HG03558 (cell line): ENCODE measurements at regions not wholly inside any gene's neighbourhood (a gene's known extent, or its start where the extent isn't known, plus 50 kb on each side); places are given as distances from the start of the nearest gene placed in this dataset.

ENCODE experiments used
- ATAC-seq: cut with Tn5 transposase; IDR thresholded peaks from one replicate; pipeline ENCODE4 v1.9.1; 2021; ENCODE audit warnings: moderate number of reproducible peaks; ENCODE audit not compliant: unreplicated experiment; ENCODE audit errors: extremely low read depth

GRCh38 chr9:1400983-1401382 lies 350.8 kb downstream of the DMRT2 start:
- no peak for ATAC-seq

DNA sequence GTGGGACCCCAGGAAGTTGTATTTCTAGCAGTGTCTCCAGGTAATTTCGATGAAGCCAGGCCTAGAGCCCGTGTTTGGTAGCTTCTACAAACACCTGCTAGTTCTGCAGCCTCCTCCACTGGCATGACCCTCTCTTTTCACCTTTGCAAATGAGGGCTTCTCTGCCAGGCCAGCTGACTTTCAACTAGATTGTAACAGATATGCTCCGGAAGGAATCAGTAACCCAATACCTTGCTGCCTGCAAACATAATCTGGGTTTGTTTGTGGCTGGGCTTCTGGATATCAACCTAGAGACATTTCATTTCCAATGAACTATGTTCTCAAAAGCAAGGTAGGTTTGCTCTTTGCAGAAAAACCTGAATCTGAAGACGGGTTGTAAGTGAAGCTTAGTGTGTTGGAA lies 354.8 kb downstream of the DMRT2 start:
- no peak for ATAC-seq

GRCh38 chr9:1411826-1412225 lies 361.7 kb downstream of the DMRT2 start:
- ATAC-seq: no peak

GRCh38 chr9:1414711-1415131 lies 364.6 kb downstream of the DMRT2 start:
- no peak for ATAC-seq

GRCh38 chr9:1415146-1415545 lies 365.0 kb downstream of the DMRT2 start:
- ATAC-seq: no peak

GRCh38 chr9:1416261-1416660 lies 366.1 kb downstream of the DMRT2 start:
- no peak for ATAC-seq

DNA sequence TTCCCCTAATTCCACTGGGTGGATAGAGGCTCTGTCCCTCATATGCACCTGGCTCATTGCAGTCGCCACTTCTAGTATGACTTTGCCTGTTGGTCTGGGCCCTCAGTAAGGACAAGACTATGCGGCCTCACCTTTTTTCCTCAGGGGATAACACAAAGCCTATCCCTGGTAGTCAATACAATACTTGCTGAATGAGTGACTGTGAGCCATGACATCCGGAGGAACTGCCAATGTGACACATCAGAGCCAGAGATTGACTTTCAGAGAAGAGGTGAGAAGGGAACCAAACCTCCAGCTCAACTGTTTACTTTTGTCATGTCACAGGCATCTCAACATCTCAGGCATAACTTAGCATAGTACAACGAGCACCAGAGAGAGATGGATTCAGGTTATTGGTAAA lies 371.3 kb downstream of the DMRT2 start:
- no peak for ATAC-seq

DNA sequence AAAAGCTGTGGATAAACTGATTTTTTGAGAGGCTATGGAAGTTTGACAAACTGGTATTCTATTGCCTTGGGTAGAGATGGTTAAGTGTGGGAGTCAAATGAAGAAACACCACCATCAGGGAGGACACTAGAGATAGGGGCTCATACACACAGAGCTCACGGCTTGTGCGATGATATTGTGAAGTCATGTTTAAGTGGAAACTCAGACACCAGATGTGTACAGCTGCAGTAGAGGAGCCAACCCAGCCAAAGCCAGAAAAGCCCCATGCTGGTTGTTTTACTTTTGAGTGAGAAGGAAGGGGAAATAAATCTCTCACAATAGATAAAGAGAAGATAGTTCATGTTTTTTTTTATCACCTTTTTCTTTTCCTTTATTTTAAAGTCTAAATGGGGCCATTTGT lies 377.7 kb downstream of the DMRT2 start:
- no peak for ATAC-seq

GRCh38 chr9:1429297-1429696 lies 379.1 kb downstream of the DMRT2 start:
- ATAC-seq: no peak

DNA sequence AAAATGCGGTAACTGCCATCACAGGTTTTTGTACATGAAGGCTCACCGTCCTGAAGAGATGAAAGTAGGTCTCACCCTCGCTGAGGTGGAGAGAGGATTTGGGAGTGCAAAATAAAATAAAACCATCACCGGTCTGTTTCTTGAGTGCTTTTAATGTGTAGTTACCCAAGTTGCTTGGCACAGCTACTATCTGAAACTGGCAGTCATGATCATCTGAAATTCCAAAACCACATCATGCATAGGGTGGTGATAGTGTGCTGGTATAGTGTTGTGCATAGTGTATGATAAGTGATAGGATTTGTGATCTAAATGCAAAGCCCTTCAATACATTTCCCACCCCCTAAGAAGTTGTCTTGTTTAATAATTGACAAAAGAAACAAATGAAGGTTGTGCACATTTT lies 381.3 kb downstream of the DMRT2 start:
- no peak for ATAC-seq

DNA sequence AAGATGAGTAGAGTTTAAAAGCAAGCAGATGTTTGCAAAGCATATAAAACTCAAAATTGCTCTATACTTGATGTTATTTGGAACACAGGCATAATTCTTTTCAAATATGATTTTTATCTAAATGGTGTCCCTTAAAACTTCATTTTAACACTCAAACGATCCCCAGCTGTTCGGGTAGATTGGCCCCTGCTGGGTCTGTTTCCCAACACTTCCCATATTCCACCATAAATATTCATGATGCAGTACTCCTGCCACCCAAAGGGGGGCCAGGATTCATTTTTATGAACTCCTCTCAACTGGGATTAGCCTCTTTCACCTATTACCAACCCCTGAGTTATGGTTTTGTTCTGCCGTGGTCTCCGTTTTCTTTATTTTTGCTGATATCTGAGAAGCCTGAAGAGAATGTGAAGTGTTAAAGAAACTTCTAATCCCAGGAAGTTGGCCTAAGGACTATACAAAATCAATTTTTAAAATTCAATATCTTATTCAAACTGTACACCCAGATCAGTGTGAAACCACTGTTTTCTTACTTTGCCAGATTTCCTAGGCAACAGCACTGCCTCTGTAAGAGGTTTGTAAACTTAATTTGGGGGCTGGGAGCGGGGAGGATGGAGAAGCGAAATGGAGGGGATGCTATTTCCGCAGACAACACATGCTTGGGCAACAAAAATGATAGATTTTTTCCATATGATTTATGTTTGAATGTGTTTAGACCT lies 384.1 kb downstream of the DMRT2 start:
- no peak for ATAC-seq

DNA sequence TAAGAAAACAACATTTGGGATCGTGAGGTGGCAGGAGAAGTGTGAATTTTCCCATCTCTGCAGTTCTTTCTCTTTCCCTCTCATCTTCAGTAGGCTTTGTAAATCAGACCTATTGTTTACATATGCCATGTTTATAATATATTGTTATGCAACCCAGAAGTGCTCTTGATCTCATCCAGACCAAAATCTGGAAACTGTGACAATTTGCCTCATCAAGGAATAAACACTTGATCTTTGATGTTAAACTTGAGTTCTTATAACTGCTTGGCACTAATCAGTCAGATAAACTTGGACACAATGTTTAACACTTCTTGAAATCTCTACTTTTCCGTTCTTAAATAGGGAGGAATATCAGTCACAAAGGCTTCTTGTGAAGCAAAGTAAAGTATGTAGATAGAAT lies 384.7 kb downstream of the DMRT2 start:
- ATAC-seq: no peak

GRCh38 chr9:1440256-1440655 lies 390.1 kb downstream of the DMRT2 start:
- ATAC-seq: no peak

DNA sequence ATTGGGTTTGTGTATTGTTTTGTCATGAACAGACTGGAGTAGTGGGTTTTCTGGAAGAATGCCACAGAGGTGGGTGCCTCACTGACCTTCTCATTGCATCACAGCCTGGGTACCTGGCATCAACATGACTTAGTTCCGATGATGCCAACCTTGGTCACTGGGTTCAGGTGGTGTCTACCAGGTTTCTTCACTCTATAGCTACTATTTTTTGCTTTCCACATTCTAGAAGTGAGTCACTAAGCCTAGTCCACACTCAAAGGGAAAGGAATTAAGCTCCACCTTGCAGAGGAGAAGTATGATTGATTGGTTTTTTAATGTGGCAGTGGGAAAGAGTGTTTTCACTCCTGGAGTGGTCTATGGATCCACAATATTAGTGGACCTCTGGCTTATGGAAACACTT lies 391.9 kb downstream of the DMRT2 start:
- ATAC-seq: no peak

DNA sequence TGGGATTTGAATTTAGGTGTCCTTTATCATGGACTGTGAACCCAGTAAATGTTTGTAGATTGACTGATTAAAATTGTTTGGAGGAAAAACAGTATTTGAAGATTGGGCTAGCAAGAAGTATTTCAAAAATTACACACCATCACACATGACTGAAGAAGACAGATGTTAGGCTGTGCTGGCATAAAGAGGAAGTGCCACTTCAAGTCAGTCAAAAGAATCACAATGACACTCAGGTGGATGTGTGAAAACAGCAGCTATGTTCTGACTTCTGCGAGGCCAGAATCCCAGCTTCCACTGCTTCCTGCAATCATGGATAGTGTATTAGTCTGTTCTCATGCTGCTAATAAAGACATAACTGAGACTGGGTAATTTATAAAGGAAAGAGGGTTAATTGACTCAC lies 393.3 kb downstream of the DMRT2 start:
- ATAC-seq: no peak

GRCh38 chr9:1446671-1447070 lies 396.5 kb downstream of the DMRT2 start:
- no peak for ATAC-seq

- no peak for ATAC-seq
Observed at GRCh38 chr9:1453636-1454035, 403.5 kb downstream of the DMRT2 start.

DNA sequence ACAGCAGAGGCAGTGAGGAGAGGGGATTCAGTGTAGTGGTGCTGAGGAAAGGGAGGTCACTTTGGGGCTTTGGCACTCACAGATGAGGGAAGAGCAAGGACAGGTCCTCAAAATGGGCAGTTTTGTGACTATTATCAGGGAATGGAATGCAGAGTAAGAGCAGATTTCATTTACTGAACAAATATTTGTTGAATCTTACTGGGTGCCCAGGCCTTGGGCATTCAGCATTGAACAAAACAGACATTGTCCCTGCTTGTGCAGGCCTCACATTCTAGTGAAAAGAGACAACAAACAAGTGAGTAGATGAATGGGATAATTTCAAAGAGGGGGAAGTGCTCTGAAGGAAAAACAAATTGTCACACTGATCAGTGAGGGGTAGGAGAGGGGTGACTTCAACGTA lies 404.1 kb downstream of the DMRT2 start:
- ATAC-seq: no peak

DNA sequence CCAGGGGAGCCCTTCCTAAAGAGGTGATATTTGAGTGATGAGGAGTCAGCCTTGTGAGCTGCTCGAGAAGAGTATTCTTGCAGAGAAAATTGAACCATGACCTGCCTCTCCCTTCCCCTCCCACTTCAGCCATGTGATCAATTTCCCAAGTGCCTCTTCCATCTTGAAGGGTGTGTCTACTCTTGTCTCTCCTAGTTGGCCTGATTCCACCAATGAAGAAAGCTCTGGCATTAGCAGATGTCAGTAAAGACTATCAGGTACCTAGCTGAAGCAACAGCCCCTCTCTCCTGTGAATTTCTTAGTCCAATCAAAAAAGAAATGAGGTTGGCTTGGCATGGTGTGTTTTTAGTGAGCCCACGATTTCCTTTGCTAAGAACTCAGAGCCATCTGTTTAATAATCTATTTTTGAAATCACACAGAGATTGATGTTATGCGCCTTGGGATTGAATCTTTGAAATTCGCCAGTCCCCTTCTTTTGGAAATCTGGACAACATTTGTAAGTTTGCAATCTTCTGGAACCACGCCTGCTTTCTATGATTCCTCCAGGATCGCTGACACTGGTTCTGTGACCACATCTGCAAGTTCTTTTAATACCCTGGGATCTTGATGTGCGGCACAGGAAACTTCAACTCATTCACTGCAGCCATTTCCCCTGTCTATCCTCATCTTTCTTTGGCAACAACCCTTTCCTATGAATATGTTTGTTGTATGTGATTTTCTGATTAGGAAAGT lies 404.6 kb downstream of the DMRT2 start:
- no peak for ATAC-seq

DNA sequence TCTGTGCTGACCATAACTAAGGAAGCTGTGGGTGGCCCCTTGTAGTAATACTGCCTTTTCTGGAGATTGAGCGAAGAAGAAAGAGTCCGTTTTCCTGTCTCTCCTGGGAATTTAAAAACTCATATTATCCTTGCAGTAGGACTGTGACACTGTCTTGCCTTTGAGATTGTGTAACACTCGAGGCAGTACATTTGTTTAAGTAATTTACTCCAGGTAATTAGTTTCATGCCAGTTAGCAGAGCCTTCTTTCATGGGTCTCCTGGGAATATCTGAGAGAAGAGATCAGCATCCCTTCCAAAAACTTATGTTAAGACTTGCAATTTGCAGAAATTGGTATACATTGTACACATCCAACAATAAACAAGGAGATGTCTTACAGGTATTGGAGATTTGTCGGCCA lies 405.6 kb downstream of the DMRT2 start:
- no peak for ATAC-seq

DNA sequence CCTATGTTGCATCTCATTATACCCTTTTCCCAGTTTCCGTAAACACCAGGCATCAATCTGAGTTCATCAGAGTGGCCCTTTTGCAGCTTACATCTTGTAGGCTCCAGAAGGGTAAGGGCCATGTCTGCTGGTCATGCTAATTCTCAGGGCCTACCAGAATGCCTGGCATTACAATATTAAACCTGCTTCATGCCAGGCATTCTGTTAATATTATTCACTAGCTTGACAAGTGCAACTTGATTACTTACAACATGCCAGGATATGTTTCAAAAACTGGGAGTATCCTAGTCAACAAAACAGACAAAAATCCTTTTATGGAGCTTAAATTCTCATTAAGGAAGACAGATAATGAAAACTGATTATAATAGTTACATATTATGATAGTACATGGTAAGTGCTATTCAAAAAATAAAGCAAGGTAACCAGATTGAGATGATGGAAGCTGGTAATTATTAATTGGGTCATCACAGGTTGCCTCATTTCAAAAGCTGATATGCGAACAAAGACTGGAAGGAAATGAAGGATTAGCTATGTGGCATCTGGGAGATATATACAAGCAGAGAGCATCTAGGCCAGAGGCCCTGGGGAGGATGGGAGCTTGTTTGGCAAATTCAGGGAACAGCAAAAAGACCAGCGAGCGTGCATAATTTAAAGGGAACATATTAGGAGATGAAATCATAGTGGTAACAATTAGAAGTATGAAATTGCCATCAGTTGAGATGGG lies 406.3 kb downstream of the DMRT2 start:
- ATAC-seq: no peak
